Medulla oblongata (tissue), 1 donor: ENCODE measurements at regions not wholly inside any gene's neighbourhood (a gene's known extent, or its start where the extent isn't known, plus 50 kb on each side); places are given as distances from the start of the nearest gene placed in this dataset.
A peak's percentile ranks its signal among the peaks of the same experiment; 100 is the strongest.

Experiments
- DNase-seq: peaks from one replicate; pipeline ENCODE4 v3.0.0-alpha.2; 2015; ENCODE audit errors: extremely low spot score

GRCh38 chr20:57919049-57919448, 209.2 kb upstream of the PMEPA1 start:
- DNase-seq, result no peak

DNA sequence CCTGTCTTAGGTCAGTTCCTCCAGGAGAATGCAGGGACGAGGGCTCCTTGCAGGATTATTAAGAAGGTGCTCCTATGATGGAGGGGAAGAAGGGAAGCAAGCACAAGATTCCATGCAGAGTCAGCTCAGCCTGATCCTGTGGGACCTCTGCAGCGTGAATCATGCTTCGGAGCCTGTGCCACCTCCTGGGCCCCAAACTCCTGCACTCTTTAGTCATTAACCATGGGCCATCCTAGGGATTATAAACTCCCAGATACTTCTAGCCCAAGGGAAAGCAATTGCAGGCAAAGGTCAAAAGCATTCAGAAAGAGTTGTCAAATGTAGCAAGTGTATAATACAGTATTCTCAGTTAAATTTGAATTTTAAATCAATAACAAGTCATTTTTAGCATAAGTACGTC, 208.7 kb upstream of the PMEPA1 start:
- no peak for DNase-seq

DNA sequence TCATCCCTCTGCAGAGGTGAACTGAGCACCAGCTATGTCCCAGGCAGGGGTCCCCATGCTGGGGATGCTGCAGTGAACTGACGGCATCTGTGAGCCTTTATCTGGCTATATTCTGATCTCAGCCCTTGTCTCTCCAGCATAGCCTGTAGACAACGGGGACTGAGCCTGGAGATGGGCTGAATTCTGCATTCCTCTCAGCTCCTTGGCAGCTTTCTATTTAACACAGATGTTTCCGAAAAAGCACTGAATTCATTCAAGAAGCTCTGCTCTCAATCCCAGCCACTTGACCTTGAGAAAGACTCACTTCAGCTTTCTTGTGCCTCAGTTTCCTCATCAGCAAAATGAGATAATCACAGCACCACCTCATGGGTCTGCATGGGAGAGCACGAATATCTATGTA, 204.4 kb upstream of the PMEPA1 start:
- no peak for DNase-seq

DNA sequence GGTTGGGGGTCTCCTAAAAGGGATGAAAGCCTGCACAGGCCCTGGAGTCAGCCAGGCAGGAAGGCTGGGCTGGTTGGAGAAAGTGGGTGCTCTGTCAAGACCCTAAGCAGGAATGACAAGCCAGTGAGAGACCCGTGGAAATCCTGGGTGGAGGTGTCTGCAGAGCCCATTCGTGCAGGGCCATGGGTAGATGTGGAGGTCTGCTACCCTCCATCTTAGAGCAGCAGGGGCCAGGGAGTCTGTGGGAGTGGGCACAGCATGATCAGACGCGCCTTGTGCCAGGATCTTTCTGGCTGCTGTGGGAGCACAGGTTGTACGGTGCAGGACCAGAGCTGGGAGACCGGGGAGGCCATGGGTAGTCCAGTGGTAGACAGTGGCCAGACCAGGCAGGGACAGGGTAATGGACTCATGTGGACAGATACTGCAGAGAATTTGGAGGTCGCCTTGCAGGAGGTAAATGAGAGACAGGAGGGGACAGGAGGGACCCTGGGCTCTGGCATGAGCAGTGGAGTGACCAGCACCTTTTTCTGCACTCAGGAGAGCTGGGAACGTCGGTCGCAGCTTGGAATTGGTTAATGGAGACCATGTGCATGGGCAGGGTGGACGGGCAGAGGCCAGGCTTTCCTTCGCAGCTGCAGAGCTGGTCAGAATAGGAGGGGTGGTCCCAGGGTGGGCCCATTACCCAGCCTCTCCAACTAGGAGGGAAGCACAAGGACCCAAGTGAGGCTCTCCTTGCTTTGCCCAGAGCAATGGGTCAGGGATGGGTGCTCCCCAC, 203.5 kb upstream of the PMEPA1 start:
- DNase-seq, result no peak

- no peak for DNase-seq
These were observed 202.4 kb upstream of the PMEPA1 start for GRCh38 chr20:57912227-57912582.

DNA sequence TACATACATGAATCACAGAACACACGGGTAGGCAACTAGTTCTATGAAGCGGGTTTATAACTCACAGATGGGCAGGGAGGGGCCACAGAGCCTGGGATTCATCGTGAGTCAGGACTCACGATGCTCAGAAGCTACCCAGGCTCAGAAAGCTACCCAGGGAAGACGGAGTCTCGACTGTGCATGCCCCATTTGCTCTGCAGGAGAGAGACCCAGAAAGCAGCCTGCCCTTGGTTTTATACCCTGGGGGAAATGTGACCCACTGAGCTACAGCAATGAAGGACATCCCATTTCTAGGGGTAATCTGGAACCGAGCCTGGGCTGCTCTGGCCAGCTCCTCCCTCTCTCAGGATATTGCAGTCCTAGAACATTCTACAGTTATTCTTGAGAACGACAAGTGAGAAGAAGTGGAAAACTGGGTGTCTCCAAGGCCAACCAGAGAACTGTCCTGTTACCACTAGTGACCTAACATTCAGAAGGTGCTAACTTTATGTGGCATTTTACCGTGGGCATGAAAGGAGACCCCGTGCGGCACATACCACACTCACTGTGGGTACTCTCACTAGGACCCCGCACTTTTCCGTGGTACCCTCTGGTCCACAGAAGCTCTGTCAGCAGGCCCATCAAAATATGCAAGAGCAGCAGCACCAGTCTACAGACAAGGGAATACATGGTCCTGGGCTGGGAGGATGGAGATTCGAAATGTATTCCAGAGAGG, 201.9 kb upstream of the PMEPA1 start:
- DNase-seq, result no peak

- no peak for DNase-seq
These were observed 200.9 kb upstream of the PMEPA1 start for GRCh38 chr20:57910716-57911115.

DNA sequence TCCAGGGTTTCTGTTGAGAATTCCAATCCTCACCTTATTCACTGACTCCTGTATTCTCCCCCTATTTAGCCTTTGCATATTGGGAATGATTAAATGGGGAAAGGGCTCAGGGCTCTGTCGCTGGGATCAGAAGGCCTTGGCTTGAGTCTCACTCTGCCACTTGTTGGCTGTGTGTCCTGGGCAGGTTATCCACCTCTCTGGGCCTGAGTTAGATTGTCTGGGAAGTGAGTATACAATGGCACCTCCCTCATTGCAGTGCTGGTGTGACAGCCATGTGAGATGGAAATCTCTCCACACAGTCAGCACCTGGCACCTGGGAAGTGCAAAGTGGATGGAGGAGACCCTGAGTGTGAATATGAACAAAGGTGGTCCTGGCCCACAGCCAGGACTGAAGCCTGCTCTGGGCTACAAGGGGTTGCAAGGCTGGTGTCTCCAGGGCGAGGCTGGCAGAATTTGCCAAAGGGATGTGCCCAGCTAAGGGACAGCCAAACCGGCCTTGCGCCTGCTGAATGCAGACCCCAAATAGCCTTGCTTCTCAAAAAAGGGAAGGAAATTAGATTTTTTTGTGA, 200.0 kb upstream of the PMEPA1 start:
- no peak for DNase-seq

DNA sequence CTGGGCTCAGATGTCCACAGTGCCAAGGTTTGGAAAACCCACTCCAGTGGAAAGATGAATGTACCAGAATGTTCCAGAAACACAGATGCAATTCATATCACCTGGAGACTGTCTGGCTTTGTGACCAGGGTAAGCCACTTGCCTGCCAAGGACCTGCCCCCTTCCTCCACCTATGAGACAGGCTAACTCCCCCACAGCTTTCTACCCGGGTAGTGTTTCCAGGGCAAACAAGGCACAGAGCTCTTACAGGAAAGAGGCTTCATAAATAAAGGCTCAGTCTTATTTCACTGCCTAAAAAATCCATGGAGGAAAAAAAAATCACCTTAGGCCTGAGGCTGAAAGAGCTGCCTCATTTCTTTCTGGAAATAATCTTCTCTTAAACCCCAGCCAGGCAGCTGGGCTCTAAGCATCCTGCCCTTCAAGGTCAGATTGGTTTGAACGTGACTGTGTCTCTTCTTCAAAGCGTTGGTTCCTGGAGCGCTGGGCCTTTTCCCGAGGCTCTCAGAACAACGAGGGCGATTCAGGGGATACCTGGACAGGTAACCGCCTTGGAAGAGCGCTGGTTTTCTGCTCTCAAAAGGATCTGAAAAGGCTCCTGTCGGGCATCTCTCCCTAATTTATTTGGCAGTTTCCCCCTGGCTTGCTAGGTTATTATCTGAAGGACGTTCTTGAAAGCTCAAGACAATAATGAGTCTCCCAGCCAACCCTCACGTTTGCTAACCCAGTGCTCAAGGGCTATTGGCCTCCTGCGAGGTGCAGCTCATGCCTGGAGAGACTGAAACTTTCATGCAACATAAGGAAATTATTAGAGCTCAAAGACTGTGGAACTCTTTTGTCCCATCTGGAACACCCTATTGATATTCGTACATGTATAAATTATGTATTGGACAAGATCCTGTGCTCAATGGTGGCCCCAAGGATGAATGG, 199.2 kb upstream of the PMEPA1 start:
- no peak for DNase-seq

- DNase-seq, result no peak
These were observed 198.4 kb upstream of the PMEPA1 start for GRCh38 chr20:57908226-57908625.

- DNase-seq, result no peak
These were observed 197.6 kb upstream of the PMEPA1 start for GRCh38 chr20:57907131-57908000.

- no peak for DNase-seq
These were observed 195.6 kb upstream of the PMEPA1 start for GRCh38 chr20:57905448-57905847.

DNA sequence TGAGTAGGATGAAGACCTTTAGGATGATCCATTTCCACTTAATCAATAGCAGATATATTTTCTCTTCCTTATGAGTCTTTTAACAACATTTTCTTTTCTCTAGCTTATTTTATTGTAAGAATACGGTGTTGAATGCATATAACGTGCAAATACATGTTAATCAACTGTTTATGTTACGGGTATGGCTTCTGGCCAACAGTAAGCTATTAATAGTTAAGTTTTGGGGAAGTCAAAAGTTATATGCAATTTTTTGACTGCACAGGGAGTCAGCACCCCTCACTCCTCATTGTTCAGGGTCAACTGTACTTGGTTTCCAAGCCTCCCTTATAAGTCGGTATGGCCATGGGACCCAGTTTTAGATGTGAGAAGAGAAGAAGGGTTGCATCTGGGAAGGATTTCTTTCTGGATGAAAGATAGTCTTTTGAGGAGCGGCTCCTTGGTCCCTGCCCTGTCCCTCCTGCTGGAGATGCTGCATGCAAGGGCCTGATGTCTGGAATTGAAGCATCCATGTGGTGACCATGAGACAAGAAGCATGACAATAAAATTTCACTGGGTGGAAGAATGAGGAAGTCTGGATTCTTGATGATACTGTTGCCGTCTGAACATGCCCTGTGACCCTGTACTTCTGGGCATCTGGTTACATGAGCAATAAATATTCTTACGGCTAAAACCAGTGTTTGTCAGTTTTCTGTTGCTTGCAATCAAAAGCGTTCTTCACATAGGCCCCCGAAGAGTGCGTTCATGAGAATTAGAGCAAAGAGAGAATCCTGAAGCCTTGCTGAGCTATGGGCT, 194.7 kb upstream of the PMEPA1 start:
- DNase-seq, result peak; percentile 17

DNA sequence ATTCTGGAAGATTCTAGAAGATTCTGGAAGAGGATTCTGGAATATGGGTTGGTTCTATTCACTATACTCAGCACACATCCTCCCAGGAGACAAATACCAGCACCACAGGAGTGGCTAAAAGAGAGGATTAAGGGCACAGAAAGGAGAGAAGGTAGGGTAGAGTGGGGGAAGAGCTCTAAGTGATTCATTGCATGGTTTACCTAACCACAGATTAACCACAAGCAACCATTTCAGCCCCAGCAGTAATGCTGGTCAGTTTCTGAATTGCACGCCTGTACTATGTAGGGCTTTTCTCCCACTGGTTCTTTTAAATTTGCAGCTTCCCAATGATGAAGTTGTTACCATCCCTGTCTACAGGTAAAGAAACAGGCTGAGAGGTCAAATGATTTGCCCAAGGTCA, 192.7 kb upstream of the PMEPA1 start:
- no peak for DNase-seq

DNA sequence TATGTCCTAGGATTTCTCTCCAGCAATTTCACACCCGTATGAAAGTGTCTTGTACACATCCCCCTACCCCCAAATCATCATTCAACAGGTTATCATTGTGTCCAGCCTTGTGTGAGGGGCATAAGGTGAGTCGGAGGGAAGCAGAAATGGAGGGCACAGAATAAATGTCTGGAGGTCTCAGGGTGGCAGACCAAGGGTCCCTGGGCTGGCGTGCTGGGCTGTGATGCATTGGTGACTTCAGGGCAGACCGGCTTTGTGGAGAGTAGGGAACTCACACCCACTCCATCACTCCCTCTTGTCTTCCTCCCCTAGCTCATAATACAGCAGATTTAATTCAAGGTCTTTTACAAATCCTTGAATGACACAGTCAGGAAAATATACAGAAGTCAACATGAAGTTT, 191.7 kb upstream of the PMEPA1 start:
- no peak for DNase-seq

DNA sequence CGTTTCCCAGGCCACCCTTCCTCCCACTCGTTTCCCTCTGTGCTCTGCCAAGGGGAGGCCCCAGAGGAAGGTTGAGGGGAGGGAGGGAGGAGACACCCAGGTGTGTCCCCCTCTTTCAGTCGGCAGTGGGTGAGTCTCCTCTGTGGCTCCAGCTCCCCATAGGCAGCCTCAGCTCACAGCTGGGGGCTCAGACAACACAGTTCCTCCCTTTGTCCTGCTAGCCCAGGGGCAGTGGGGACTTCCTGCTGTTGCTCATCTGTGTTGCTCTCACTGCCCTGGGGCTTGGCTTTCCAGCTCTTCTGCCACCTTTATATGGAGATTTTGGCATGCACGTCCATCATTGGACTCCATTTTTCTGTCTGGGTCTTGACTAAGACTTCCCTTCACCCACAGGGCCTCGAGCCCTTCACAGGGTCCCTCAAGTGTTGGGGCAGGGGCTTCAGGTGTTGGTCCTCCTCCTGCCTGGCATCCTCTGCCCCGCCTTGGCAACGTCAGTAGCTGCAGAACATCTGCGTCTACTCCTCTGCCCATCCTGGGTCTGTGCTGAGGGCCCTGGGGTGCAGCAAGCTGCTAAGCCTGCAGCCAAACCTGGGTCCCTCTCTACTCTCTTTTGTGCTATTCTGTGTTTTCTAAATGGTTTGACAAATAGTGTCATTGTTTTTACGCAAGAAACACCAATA, 190.6 kb upstream of the PMEPA1 start:
- DNase-seq, result no peak

DNA sequence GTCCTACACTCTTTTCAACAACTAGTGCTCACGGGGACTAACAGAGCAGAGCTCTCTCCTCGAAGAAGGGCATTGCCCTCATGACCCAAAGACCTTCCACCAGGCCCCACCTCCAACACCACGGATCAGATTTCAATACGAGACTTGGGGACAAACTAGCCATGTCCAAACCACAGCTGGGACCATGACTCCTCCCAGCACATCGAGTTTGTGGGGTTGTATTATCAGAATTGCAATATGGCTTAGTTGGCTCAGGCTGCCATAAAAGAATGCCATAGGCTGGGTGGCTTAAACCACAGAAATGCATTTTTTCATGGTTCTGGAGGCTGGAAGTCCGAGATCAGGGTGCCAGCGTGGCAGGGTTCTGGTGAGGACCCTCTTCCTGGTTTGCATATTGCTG, 189.7 kb upstream of the PMEPA1 start:
- DNase-seq, result no peak

GRCh38 chr20:57898332-57898731, 188.5 kb upstream of the PMEPA1 start:
- no peak for DNase-seq

DNA sequence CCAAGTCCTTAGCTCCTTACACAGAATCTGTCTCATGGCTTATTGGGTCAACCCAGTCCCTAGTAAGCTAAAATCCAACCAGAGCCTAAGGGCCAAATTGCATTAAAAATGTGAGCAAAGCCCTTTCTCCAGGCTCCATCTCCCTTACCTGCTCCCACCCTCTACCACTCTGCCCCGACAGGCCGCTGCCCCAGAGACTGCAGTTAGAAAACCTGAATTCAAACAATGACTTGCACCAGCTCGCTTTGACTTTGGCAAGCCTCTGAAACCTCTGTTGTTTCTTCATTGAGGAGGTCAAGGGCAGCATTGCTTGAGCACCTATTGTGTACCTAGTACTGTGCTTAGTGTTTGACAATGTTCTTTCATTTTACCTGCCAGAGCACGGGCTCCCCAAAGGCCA, 188.1 kb upstream of the PMEPA1 start:
- DNase-seq, result no peak
